HEK293 (cell line): ENCODE measurements at regions not wholly inside any gene's neighbourhood (a gene's known extent, or its start where the extent isn't known, plus 50 kb on each side); places are given as distances from the start of the nearest gene placed in this dataset.

Experiments
- CTCF ChIA-PET: fragments of 350-600 bp; formaldehyde crosslinking; extraction: SDS; loops from one replicate; lab custom pipeline; 2021; ENCODE audit warnings: antibody characterized with exemption; lab: Yijun Ruan, JAX
- POLR2A ChIA-PET: fragments of 300-600 bp; formaldehyde crosslinking; extraction: SDS; loops from one replicate; lab custom pipeline; 2020; ENCODE audit warnings: antibody characterized with exemption, inconsistent platforms; lab: Yijun Ruan, JAX
- H3K27ac ChIP-seq: fragments of 200-500 bp; sonication (Bioruptor generic); 2 replicates; pipeline ENCODE4 v1.5.1; 2014; ENCODE audit warnings: low read depth, low read length, control low read depth, inconsistent platforms; ENCODE audit errors: extremely low read depth
- H3K36me3 ChIP-seq, 2 experiments: fragments of 200-500 bp in 1 of 2; sonication (Bioruptor generic) in 1 of 2; 1 replicate in 1 of 2; 2 replicates in 1 of 2; pipeline ENCODE4 v1.5.1; 2014 to 2017; ENCODE audit warnings: inconsistent platforms in 2 of 2, low read length in 2 of 2; ENCODE audit not compliant: control insufficient read depth in 2 of 2, insufficient read depth in 1 of 2
- H3K4me1 ChIP-seq: fragments of 200-500 bp; sonication (Bioruptor generic); 2 replicates; pipeline ENCODE4 v1.5.1; 2014; ENCODE audit warnings: mild to moderate bottlenecking, low read length, inconsistent platforms; ENCODE audit not compliant: control insufficient read depth, insufficient read depth
- H3K4me3 ChIP-seq: 2 replicates; pipeline ENCODE4 v1.5.1; 2011; ENCODE audit warnings: low read depth, mild to moderate bottlenecking, control low read depth, low read length, moderate library complexity
- H3K9me3 ChIP-seq: fragments of 200-500 bp; sonication (Bioruptor generic); 2 replicates; pipeline ENCODE4 v1.5.1; 2014; ENCODE audit warnings: low read depth, low read length, inconsistent platforms; ENCODE audit not compliant: control insufficient read depth, insufficient read depth
- GFI1B ChIP-seq: fragments of 450-650 bp; formaldehyde crosslinking; IDR thresholded peaks from 2 replicates; pipeline ENCODE4 v1.5.1; 2016; ENCODE audit warnings: missing biosample characterization, missing genetic modification characterization
- KLF1 ChIP-seq: fragments of 450-650 bp; formaldehyde crosslinking; IDR thresholded peaks from 2 replicates; pipeline ENCODE4 v1.5.1; 2016; ENCODE audit warnings: missing biosample characterization, missing genetic modification characterization
- PRDM1 ChIP-seq: fragments of 450-650 bp; formaldehyde crosslinking; IDR thresholded peaks from 2 replicates; pipeline ENCODE4; 2016; ENCODE audit warnings: missing biosample characterization, missing genetic modification characterization
- RBAK ChIP-seq: fragments of 450-650 bp; formaldehyde crosslinking; IDR thresholded peaks from 2 replicates; pipeline ENCODE4 v1.5.1; 2016; ENCODE audit warnings: missing biosample characterization, missing genetic modification characterization
- ZNF133 ChIP-seq: fragments of 450-650 bp; formaldehyde crosslinking; IDR thresholded peaks from 2 replicates; pipeline ENCODE4 v1.5.1; 2016; ENCODE audit warnings: missing biosample characterization, missing genetic modification characterization
- ZNF138 ChIP-seq: fragments of 450-650 bp; formaldehyde crosslinking; IDR thresholded peaks from 2 replicates; pipeline ENCODE4 v1.5.1; 2016; ENCODE audit warnings: missing biosample characterization, missing genetic modification characterization, borderline replicate concordance
- ZNF184 ChIP-seq: fragments of 450-650 bp; IDR thresholded peaks from 2 replicates; pipeline ENCODE4 v1.5.1; 2018; ENCODE audit warnings: missing biosample characterization, mild to moderate bottlenecking, missing genetic modification characterization
- ZNF521 ChIP-seq: fragments of 450-650 bp; formaldehyde crosslinking; IDR thresholded peaks from 2 replicates; pipeline ENCODE4 v1.5.1; 2017; ENCODE audit warnings: missing biosample characterization, mild to moderate bottlenecking, missing genetic modification characterization
- ZNF548 ChIP-seq: fragments of 450-650 bp; formaldehyde crosslinking; IDR thresholded peaks from 2 replicates; pipeline ENCODE4 v1.5.1; 2016; ENCODE audit warnings: missing biosample characterization, missing genetic modification characterization
- ZNF560 ChIP-seq: fragments of 450-650 bp; formaldehyde crosslinking; IDR thresholded peaks from 2 replicates; pipeline ENCODE4 v1.5.1; 2017; ENCODE audit warnings: missing biosample characterization, missing genetic modification characterization, borderline replicate concordance
- ZNF600 ChIP-seq: fragments of 450-650 bp; formaldehyde crosslinking; IDR thresholded peaks from 2 replicates; pipeline ENCODE4 v1.5.1; 2016; ENCODE audit warnings: missing biosample characterization, missing genetic modification characterization
- ZNF621 ChIP-seq: fragments of 450-650 bp; formaldehyde crosslinking; IDR thresholded peaks from 2 replicates; pipeline ENCODE4 v1.5.1; 2017; ENCODE audit warnings: missing biosample characterization, missing genetic modification characterization
- ZNF654 ChIP-seq: fragments of 450-650 bp; formaldehyde crosslinking; IDR thresholded peaks from 2 replicates; pipeline ENCODE4 v1.5.1; 2016; ENCODE audit warnings: low read depth, missing biosample characterization, missing genetic modification characterization
- ZNF664 ChIP-seq: fragments of 450-650 bp; formaldehyde crosslinking; IDR thresholded peaks from 2 replicates; pipeline ENCODE4 v1.5.1; 2016; ENCODE audit warnings: missing biosample characterization, missing genetic modification characterization
- ZNF670 ChIP-seq: fragments of 450-650 bp; formaldehyde crosslinking; IDR thresholded peaks from 2 replicates; pipeline ENCODE4 v1.5.1; 2016; ENCODE audit warnings: missing biosample characterization, missing genetic modification characterization, low read depth
- TF ChIP-seq, protein P1 (sequence below): fragments of 450-650 bp; formaldehyde crosslinking; IDR thresholded peaks from 2 replicates; pipeline ENCODE4 v1.5.1; 2016; ENCODE audit warnings: missing biosample characterization, missing genetic modification characterization, borderline replicate concordance
- TF ChIP-seq, protein P2 (sequence below): fragments of 450-650 bp; formaldehyde crosslinking; IDR thresholded peaks from 2 replicates; pipeline ENCODE4 v1.5.1; 2016; ENCODE audit warnings: missing biosample characterization, missing genetic modification characterization
- TF ChIP-seq, protein P3 (sequence below): sonication (generic); formaldehyde crosslinking; IDR thresholded peaks from 2 replicates; pipeline ENCODE4 v1.8.1; 2022; ENCODE audit warnings: mild to moderate bottlenecking, moderate library complexity, missing genetic modification reagents
- TF ChIP-seq, protein P4 (sequence below): fragments of 450-650 bp; formaldehyde crosslinking; IDR thresholded peaks from 2 replicates; pipeline ENCODE4 v1.5.1; 2016; ENCODE audit warnings: missing biosample characterization, missing genetic modification characterization

DNA sequence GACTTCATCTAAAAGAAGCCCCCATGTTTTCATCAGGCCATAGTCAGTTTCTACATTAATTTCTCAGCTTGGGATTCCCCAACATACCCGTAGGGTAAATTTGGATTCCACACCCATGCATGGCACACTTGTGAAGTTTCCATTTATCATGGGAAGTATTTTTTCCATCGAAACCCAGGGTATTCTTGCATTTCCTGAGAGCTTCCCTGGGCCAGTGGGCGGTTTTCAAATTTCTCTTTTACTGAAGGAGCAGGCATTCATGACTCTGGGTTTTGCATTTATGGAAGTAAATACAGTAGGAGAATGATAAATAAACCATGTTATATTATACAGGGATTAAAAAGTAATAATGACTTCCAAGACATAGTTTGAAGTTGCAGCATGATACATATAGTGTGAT lies 93.0 kb upstream of the MAP3K1 start (continued):
- TF ChIP-seq, protein P1, sequence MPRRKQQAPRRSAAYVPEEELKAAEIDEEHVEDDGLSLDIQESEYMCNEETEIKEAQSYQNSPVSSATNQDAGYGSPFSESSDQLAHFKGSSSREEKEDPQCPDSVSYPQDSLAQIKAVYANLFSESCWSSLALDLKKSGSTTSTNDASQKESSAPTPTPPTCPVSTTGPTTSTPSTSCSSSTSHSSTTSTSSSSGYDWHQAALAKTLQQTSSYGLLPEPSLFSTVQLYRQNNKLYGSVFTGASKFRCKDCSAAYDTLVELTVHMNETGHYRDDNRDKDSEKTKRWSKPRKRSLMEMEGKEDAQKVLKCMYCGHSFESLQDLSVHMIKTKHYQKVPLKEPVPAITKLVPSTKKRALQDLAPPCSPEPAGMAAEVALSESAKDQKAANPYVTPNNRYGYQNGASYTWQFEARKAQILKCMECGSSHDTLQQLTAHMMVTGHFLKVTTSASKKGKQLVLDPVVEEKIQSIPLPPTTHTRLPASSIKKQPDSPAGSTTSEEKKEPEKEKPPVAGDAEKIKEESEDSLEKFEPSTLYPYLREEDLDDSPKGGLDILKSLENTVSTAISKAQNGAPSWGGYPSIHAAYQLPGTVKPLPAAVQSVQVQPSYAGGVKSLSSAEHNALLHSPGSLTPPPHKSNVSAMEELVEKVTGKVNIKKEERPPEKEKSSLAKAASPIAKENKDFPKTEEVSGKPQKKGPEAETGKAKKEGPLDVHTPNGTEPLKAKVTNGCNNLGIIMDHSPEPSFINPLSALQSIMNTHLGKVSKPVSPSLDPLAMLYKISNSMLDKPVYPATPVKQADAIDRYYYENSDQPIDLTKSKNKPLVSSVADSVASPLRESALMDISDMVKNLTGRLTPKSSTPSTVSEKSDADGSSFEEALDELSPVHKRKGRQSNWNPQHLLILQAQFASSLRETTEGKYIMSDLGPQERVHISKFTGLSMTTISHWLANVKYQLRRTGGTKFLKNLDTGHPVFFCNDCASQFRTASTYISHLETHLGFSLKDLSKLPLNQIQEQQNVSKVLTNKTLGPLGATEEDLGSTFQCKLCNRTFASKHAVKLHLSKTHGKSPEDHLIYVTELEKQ (tag by site-specific recombination), result no peak
- TF ChIP-seq ZNF654 (tag by site-specific recombination) (no peak), RBAK (no peak), ZNF133 (tag by site-specific recombination) (no peak), ZNF548 (tag by site-specific recombination) (no peak), ZNF670 (tag by site-specific recombination) (no peak), ZNF138 (tag by site-specific recombination) (no peak), ZNF600 (tag by site-specific recombination) (no peak)
- TF ChIP-seq, protein P2, sequence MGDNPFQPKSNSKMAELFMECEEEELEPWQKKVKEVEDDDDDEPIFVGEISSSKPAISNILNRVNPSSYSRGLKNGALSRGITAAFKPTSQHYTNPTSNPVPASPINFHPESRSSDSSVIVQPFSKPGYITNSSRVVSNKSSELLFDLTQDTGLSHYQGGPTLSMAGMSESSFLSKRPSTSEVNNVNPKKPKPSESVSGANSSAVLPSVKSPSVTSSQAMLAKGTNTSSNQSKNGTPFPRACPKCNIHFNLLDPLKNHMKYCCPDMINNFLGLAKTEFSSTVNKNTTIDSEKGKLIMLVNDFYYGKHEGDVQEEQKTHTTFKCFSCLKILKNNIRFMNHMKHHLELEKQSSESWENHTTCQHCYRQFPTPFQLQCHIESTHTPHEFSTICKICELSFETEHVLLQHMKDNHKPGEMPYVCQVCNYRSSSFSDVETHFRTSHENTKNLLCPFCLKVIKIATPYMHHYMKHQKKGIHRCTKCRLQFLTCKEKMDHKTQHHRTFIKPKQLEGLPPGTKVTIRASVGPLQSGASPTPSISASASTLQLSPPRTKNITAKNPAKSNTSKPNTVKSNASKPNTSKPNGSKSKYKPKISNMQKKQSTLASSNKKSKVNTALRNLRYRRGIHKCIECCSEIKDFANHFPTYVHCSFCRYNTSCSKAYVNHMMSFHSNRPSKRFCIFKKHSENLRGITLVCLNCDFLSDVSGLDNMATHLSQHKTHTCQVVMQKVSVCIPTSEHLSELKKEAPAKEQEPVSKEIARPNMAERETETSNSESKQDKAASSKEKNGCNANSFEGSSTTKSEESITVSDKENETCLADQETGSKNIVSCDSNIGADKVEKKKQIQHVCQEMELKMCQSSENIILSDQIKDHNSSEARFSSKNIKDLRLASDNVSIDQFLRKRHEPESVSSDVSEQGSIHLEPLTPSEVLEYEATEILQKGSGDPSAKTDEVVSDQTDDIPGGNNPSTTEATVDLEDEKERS (tag by site-specific recombination), result no peak

DNA sequence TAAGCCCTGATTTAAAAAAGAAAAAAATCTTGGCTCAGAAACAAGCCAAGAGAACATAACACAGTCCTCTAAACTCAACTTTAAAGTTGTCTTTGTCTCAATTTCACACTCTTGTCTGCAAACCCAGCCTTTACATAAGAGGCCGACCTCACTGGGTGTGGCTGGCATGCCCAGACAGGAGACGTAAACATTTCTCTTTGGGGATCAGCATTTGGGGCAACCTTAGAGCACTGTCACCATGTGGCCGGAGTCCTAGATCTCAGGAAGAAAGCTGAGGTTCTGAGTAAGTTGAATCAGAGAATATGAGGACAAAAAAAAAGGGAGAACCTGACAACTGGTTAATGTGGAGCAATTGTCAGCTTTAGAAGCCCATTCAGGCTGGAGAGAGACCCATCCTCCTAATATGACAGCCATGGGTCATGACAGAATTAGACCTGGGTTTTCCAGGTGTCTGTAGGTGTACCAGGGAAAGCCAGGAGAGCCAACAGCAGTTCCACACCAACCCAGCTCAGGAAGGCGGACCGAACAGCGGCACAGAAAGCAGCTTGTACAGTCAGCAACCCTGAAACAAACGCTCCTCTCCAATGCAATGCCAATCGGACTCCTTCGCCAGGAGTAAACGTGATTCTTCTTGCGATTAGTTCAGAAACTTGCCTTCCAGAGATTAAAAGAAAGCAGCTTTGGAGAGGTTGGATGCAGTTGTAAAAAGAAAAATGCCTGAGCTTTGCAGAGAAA lies 97.9 kb upstream of the MAP3K1 start:
- POLR2A ChIA-PET, result no interaction called here
- H3K9me3 ChIP-seq, result no peaks in the 10 kb centered on the region
- H3K4me3 ChIP-seq, result no peak overlapping the region
- TF ChIP-seq KLF1, result peak; percentile 24; the same call in 1 of the 2 replicates
- TF ChIP-seq, protein P3, sequence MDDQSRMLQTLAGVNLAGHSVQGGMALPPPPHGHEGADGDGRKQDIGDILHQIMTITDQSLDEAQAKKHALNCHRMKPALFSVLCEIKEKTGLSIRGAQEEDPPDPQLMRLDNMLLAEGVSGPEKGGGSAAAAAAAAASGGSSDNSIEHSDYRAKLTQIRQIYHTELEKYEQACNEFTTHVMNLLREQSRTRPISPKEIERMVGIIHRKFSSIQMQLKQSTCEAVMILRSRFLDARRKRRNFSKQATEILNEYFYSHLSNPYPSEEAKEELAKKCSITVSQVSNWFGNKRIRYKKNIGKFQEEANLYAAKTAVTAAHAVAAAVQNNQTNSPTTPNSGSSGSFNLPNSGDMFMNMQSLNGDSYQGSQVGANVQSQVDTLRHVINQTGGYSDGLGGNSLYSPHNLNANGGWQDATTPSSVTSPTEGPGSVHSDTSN (CRISPR knock-in tag), result no peak
- TF ChIP-seq, all 188 proteins: peak for 1
- H3K36me3 ChIP-seq, result no peaks in the 10 kb centered on the region
- no peak overlapping the region for H3K27ac ChIP-seq
- CTCF ChIA-PET, result interaction anchor here (0.6 to 1.0 kb wide), 3 partner anchors 49 to 121 kb away, joined by 4 to 5 read pairs (median 4); no protein-coding TSS in a partner anchor
- peaks cover 5% of the 10 kb centered on the region; the same call in 1 of the 2 replicates for H3K4me1 ChIP-seq

DNA sequence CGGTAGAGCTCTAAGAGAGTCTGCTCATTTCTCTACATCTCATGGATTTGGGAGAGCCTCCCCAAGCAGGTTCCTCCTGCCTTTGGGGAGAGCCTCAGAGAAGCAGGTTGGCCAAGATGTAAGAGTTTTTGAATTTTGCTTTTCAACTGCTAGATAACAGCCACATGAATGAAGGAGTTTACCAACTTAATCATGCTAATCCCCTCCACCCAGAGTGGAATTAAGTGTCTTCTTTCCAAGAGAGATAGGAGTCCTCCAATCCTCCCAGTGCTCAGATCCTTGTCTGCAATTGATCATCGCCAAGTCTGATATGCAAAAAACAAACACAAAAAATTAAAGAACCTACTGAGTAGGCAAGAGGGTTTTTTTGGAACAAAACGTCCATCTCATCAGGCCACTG lies 99.4 kb upstream of the MAP3K1 start:
- TF ChIP-seq PRDM1 (no peak), ZNF664 (tag by site-specific recombination) (no peak), ZNF560 (tag by site-specific recombination) (no peak), ZNF521 (tag by site-specific recombination) (no peak), GFI1B (tag by site-specific recombination) (no peak), ZNF621 (tag by site-specific recombination) (no peak), ZNF184 (no peak)
- TF ChIP-seq, protein P4, sequence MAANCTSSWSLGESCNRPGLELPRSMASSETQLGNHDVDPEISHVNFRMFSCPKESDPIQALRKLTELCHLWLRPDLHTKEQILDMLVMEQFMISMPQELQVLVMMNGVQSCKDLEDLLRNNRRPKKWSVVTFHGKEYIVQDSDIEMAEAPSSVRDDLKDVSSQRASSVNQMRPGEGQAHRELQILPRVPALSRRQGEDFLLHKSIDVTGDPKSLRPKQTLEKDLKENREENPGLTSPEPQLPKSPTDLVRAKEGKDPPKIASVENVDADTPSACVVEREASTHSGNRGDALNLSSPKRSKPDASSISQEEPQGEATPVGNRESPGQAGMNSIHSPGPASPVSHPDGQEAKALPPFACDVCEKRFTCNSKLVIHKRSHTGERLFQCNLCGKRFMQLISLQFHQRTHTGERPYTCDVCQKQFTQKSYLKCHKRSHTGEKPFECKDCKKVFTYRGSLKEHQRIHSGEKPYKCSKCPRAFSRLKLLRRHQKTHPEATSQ (tag by site-specific recombination), result no peak
- TF ChIP-seq, all 188 proteins: peak for 0
- POLR2A ChIA-PET, result no interaction called here
- no peaks in the 10 kb centered on the region for H3K9me3 ChIP-seq
- no peak overlapping the region for H3K27ac ChIP-seq
- peaks cover 5% of the 10 kb centered on the region; the same call in 1 of the 2 replicates for H3K4me1 ChIP-seq
- no peaks in the 10 kb centered on the region for H3K36me3 ChIP-seq
- CTCF ChIA-PET, result no interaction called here
- H3K4me3 ChIP-seq, result no peak overlapping the region
